Esophagus muscularis mucosa (tissue), 3 donors: ENCODE measurements at regions not wholly inside any gene's neighbourhood (a gene's known extent, or its start where the extent isn't known, plus 50 kb on each side); places are given as distances from the start of the nearest gene placed in this dataset.

Source experiments
- CTCF ChIP-seq, 3 experiments: fragments of 200-600 bp in 2 of 3; fragments of 450-650 bp in 1 of 3; sonication (generic) in 2 of 3; IDR thresholded peaks; one replicate each; pipeline ENCODE4 v1.5.1; 2017 to 2019; ENCODE audit warnings: antibody characterized with exemption in 3 of 3, mild to moderate bottlenecking in 2 of 3, moderate library complexity in 1 of 3
- POLR2AphosphoS5 ChIP-seq, 2 donors: sonication (generic); formaldehyde crosslinking; IDR thresholded peaks; one replicate each; pipeline ENCODE4 v1.6.1; 2017; ENCODE audit warnings: antibody characterized with exemption in 2 of 2

GRCh38 chr4:164550989-164551712 is 202.8 kb upstream of the SMIM31 start:
- no peak for TF ChIP-seq CTCF (IDR thresholded peaks at IDR 0.05)
- TF ChIP-seq POLR2AphosphoS5 (IDR thresholded peaks at IDR 0.05), result no peak
